DND-41 (cell line): ENCODE measurements at regions not wholly inside any gene's neighbourhood (a gene's known extent, or its start where the extent isn't known, plus 50 kb on each side); places are given as distances from the start of the nearest gene placed in this dataset.

ENCODE experiments used
- EZH2 ChIP-seq: IDR thresholded peaks from 3 replicates; pipeline ENCODE4 v1.6.1; 2012; ENCODE audit warnings: borderline replicate concordance, low read depth, mild to moderate bottlenecking, moderate library complexity, low read length, inconsistent platforms; ENCODE audit not compliant: severe bottlenecking
- TF ChIP-seq, protein P1 (sequence below): IDR thresholded peaks from 2 replicates; pipeline ENCODE4 v1.5.1; 2012; ENCODE audit warnings: borderline replicate concordance, low read length, moderate library complexity, mild to moderate bottlenecking; ENCODE audit not compliant: poor library complexity, severe bottlenecking; ENCODE audit errors: extremely low read depth

DNA sequence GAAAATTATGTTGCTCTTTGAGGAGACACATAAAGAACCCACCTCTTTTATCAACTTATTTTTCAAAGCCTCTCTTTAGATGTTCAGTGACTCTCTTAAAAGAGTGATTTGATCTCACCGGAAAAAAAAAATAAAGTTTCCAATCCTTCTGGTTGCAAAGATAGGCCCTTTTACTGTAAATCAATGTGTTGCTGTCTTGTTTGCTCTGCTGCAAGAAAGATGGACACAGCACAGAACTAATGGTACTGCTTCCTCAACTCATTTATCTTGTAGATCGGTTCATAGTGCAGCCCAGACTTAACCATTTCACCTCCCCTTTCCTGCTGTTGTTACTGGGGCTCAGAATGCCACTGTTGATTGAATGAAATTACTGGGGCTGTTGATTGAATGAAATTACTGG is 388.9 kb upstream of the KLF12 start:
- no peak for TF ChIP-seq EZH2
- TF ChIP-seq, protein P1, sequence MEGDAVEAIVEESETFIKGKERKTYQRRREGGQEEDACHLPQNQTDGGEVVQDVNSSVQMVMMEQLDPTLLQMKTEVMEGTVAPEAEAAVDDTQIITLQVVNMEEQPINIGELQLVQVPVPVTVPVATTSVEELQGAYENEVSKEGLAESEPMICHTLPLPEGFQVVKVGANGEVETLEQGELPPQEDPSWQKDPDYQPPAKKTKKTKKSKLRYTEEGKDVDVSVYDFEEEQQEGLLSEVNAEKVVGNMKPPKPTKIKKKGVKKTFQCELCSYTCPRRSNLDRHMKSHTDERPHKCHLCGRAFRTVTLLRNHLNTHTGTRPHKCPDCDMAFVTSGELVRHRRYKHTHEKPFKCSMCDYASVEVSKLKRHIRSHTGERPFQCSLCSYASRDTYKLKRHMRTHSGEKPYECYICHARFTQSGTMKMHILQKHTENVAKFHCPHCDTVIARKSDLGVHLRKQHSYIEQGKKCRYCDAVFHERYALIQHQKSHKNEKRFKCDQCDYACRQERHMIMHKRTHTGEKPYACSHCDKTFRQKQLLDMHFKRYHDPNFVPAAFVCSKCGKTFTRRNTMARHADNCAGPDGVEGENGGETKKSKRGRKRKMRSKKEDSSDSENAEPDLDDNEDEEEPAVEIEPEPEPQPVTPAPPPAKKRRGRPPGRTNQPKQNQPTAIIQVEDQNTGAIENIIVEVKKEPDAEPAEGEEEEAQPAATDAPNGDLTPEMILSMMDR, result no peak
